Epithelial cell of esophagus (primary cell): ENCODE measurements at regions not wholly inside any gene's neighbourhood (a gene's known extent, or its start where the extent isn't known, plus 50 kb on each side); places are given as distances from the start of the nearest gene placed in this dataset.

Experiments used
- DNase-seq: peaks from one replicate; pipeline ENCODE4 v3.0.0; 2010; ENCODE audit warnings: low read depth
- H3K4me3 ChIP-seq: 2 replicates; pipeline ENCODE4 v1.5.1; 2011; ENCODE audit warnings: mild to moderate bottlenecking, low read length, control low read depth
- CTCF ChIP-seq: IDR thresholded peaks from 2 replicates; pipeline ENCODE4 v1.5.1; 2011; ENCODE audit warnings: low read depth, mild to moderate bottlenecking, low read length, control low read depth, inconsistent platforms; ENCODE audit not compliant: insufficient read depth; ENCODE audit errors: missing control alignments

- DNase-seq: no peak
- TF ChIP-seq CTCF: no peak
- H3K4me3 ChIP-seq: no peak overlapping the region
Observed at GRCh38 chr21:20424943-20425342, 573.3 kb upstream of the NCAM2 start.

- DNase-seq: no peak
- no peak for TF ChIP-seq CTCF
- H3K4me3 ChIP-seq: no peak overlapping the region
Observed at GRCh38 chr21:20425856-20426255, 572.4 kb upstream of the NCAM2 start.

- no peak overlapping the region for H3K4me3 ChIP-seq
- no peak for DNase-seq
- no peak for TF ChIP-seq CTCF
Observed at GRCh38 chr21:20440338-20440737, 557.9 kb upstream of the NCAM2 start.

GRCh38 chr21:20443558-20444155 lies 554.6 kb upstream of the NCAM2 start:
- TF ChIP-seq CTCF: no peak
- DNase-seq: no peak
- no peak overlapping the region for H3K4me3 ChIP-seq

GRCh38 chr21:20445971-20446370 lies 552.2 kb upstream of the NCAM2 start:
- TF ChIP-seq CTCF: no peak
- H3K4me3 ChIP-seq: no peak overlapping the region
- no peak for DNase-seq

- no peak overlapping the region for H3K4me3 ChIP-seq
- TF ChIP-seq CTCF: no peak
- peak; percentile 27 for DNase-seq
Observed at GRCh38 chr21:20451046-20451445, 547.2 kb upstream of the NCAM2 start.

- DNase-seq: no peak
- no peak for TF ChIP-seq CTCF
- no peak overlapping the region for H3K4me3 ChIP-seq
Observed at GRCh38 chr21:20452935-20453334, 545.3 kb upstream of the NCAM2 start.
